ENCODE measurements at regions not wholly inside any gene's neighbourhood (a gene's known extent, or its start where the extent isn't known, plus 50 kb on each side); places are given as distances from the start of the nearest gene placed in this dataset.

DNA sequence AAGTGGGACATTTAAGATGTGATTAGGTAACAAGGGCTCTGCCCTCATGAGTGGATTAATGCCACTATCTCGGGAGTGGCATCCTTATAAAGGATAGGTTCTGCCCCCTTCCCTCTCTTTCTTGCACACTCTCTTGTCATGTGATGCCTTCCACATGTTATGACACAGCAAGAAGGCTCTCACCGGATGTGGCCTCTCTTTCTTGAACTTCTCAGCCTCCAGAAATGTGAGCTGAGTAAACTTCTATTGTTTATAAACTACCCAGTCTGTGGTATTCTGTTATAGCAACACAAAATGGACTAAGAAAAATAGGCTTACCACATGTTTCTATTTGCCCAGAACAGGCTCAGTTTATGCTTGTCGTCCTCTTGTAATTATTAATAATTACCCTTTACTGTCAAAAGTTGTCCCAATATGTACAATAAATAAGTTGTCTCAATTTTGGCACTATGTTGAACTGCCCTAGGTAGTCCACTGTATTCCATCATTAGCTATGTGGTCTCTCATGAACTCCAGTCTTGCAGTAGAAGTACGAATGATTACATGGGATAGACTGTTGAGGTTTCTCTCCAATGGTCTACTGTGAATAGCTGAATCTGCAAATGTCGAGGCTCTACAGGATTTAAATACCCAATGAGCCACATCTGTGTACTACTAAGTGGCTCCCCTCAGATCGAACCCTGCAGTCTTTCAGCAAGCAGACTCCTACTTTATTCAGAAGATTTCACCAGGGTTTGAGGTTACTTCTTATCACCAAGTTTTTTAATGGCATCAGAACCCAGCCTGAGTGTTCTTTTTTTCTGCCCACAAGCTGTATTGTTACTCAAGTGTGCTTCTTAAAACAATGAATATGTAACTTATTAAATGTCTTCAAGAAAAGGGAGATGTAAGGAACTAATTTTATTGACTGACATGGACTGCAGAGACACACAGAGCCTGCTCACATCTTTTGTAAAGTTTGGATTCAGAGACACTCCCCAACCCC, 102.0 kb upstream of the LEF1 start:
- Mint-ChIP-seq H3K9me3 (peaks cover 2% of the 10 kb centered on the region), H3K4me3 (no peak overlapping the region), H3K27ac (peak overlapping the region in 1 of 3 experiments; percentile 66), H3K36me3 (ENCODE audit: low read depth) (no peaks in the 10 kb centered on the region), H3K27me3 (ENCODE audit: low read depth) (no peaks in the 10 kb centered on the region), H3K4me1 (peaks cover 5% of the 10 kb centered on the region)
- TF ChIP-seq, protein P1, sequence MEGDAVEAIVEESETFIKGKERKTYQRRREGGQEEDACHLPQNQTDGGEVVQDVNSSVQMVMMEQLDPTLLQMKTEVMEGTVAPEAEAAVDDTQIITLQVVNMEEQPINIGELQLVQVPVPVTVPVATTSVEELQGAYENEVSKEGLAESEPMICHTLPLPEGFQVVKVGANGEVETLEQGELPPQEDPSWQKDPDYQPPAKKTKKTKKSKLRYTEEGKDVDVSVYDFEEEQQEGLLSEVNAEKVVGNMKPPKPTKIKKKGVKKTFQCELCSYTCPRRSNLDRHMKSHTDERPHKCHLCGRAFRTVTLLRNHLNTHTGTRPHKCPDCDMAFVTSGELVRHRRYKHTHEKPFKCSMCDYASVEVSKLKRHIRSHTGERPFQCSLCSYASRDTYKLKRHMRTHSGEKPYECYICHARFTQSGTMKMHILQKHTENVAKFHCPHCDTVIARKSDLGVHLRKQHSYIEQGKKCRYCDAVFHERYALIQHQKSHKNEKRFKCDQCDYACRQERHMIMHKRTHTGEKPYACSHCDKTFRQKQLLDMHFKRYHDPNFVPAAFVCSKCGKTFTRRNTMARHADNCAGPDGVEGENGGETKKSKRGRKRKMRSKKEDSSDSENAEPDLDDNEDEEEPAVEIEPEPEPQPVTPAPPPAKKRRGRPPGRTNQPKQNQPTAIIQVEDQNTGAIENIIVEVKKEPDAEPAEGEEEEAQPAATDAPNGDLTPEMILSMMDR (IDR thresholded peaks at IDR 0.05; ENCODE audit: unreplicated experiment in 3 of 3): no peak

DNA sequence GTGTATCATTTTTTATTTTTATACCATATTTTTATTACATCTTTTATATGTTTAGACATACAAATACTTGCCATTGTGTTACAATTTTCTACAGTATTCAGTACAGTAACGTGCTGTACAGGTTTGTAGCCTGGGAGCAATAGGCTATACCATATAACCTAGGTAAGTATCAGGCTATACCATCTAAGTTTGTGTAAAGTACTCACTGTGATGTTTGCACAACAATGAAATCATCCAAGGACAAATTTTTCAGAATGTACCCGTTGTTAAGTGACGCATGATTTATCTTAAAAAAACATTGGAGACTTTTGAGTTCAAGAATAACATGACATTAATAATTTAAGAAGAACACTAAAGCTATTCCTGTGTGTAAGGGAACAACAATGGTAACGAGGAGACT, 96.0 kb upstream of the LEF1 start:
- H3K9me3 Mint-ChIP-seq: peaks cover 2% of the 10 kb centered on the region
- no peak overlapping the region for H3K27ac Mint-ChIP-seq
- H3K27me3 Mint-ChIP-seq (ENCODE audit: low read depth): no peaks in the 10 kb centered on the region
- TF ChIP-seq, protein P1 (IDR thresholded peaks at IDR 0.05; ENCODE audit: unreplicated experiment in 3 of 3): no peak
- no peaks in the 10 kb centered on the region for H3K36me3 Mint-ChIP-seq (ENCODE audit: low read depth)
- H3K4me3 Mint-ChIP-seq: no peak overlapping the region
- peaks cover 36% of the 10 kb centered on the region for H3K4me1 Mint-ChIP-seq

DNA sequence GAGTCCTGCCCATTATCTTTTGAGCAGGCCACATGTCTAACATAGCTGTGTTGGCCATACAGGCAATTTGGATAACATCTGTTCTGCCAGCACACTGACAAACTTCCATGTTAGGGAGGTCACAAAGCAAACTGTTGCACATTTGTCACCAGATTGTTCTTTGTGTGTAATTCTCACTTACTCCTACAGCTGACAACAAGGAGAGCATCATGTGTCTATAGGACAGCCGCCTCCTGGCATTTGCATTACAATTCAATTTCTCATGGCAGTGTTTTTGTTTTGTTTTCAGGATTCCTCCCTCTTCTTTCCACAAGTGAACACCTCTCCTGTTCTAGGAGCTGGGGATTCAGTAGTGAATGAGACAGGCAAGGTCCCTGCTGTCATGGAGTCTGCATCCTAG, 94.3 kb upstream of the LEF1 start:
- H3K27ac Mint-ChIP-seq: peak overlapping the region in 1 of 3 experiments; percentile 5
- peaks cover 2% of the 10 kb centered on the region for H3K9me3 Mint-ChIP-seq
- H3K4me1 Mint-ChIP-seq: peaks cover 50% of the 10 kb centered on the region
- no peaks in the 10 kb centered on the region for H3K27me3 Mint-ChIP-seq (ENCODE audit: low read depth)
- no peak overlapping the region for H3K4me3 Mint-ChIP-seq
- TF ChIP-seq, protein P1 (IDR thresholded peaks at IDR 0.05; ENCODE audit: unreplicated experiment in 3 of 3): no peak
- H3K36me3 Mint-ChIP-seq (ENCODE audit: low read depth): no peaks in the 10 kb centered on the region

DNA sequence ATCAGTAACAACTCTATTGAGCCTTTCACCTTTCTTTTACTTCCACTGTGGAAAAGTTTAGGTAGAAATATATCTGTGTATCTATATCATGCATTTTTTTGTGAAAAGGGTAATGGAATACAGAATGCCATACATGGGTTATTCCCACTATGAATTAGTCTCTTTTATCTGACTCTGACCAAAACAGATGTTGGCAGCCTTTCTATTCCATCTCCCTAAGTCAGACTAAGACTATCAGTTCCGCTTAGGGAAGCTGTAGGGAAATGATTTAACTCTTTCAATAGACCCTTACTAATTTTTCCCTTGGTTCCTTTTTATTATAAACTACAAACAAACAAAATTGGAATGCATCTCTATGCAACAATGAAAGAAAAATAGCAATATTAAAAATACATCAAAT, 92.3 kb upstream of the LEF1 start:
- Mint-ChIP-seq H3K27ac (peak overlapping the region in 1 of 3 experiments; percentile 52), H3K36me3 (ENCODE audit: low read depth) (no peaks in the 10 kb centered on the region), H3K27me3 (ENCODE audit: low read depth) (no peaks in the 10 kb centered on the region), H3K4me3 (no peak overlapping the region), H3K9me3 (no peaks in the 10 kb centered on the region), H3K4me1 (peaks cover 52% of the 10 kb centered on the region)
- TF ChIP-seq, protein P1 (IDR thresholded peaks at IDR 0.05; ENCODE audit: unreplicated experiment in 3 of 3): no peak

DNA sequence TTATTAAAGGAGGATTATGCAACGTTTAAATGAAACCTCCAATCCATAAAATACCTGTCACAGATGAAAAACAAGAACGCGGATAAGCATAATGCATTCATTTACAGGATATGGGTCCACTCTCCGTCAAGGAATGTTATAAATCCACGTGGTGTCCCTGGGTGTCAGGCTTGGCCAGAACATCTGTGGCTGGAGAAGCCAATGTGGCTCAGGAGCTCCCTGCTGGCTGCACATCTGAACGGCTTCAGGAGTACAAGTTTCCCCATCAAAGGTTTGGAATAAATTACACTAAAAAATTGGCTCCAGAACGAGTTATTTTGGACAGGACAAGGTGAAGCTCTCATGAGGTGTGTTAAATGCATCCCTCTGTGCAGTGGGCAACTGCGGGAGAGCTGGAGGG, 87.8 kb upstream of the LEF1 start:
- Mint-ChIP-seq H3K27me3 (ENCODE audit: low read depth) (no peaks in the 10 kb centered on the region), H3K27ac (no peak overlapping the region), H3K36me3 (ENCODE audit: low read depth) (no peaks in the 10 kb centered on the region), H3K4me1 (peaks cover 32% of the 10 kb centered on the region), H3K4me3 (no peak overlapping the region), H3K9me3 (peaks cover 2% of the 10 kb centered on the region)
- TF ChIP-seq, protein P1 (IDR thresholded peaks at IDR 0.05; ENCODE audit: unreplicated experiment in 3 of 3): no peak

All from nephron (organoid).